Nucleus accumbens (tissue), 56 donors: ENCODE measurements at regions not wholly inside any gene's neighbourhood (a gene's known extent, or its start where the extent isn't known, plus 50 kb on each side); places are given as distances from the start of the nearest gene placed in this dataset.
A peak's percentile ranks its signal among the peaks of the same experiment; 100 is the strongest.

Experiments used
- DNase-seq, 56 donors: peaks; one replicate each; lab custom pipeline; 2025; lab: John Stamatoyannopoulos, UW

DNA sequence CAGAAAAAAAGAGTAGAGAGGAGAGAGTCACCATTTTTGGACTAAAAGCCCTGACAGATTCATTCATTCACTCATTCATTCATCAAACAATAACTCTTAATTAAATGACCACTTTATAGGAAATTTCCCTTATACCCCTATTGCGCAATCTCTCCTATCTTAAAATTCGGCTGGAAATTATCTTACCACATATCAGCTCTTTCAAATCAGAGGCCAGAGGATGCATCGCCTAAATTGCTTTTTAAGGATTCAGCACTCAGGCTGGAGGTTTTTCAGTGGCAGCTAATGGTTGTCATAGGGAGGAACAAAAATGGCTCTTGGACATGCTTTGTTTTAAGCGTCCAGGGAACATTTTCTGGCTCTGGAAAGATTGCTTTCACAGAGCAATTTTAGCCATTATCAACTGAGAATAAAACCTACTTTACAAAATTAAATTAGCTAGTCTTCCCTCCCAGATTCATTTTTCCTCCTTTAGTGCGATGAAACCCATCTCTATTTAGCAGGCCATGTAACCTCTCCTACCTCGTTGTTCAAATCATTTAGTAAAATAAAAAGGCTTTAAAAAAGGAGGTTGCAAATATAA is 115.2 kb downstream of the OLFM4 start:
- no peak for DNase-seq

DNA sequence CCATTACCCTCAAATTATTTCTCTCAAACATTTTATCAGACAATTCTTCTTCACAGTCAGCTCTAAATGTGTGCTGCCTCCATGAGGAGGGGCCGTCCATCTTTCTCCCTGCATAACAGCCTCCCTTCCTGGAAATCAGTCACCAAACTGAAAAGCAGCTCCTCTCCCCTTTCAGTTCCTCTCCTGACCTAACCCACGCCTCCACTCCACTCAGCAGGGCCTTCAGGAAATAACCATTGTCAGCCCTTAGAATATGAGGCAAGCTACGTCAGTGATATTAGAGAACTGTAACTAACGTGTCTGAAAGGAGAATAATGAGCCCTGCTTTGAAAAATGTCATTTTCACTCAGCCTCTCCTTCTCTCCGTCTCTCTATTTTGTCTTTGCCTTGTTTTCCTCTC is 116.2 kb downstream of the OLFM4 start:
- DNase-seq = no peak

DNA sequence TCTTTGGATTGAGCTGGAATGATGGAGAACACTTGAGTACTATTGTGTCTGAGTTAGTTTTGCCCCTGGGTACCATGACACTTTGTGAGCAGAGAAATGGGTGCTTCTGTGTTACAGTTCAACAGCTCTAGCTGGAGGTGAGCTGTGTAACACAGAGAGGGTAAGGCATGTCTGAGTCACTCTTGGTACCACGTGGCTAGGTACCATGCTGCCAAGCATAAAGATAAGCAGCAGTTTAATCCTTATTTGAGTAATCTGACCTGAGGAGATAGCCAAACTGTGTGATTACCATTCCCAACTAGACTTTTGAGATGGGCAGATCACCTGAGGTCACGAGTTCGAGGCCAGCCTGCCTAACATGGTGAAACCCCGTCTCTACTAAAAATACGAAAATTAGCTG is 122.0 kb downstream of the OLFM4 start:
- DNase-seq = no peak

DNA sequence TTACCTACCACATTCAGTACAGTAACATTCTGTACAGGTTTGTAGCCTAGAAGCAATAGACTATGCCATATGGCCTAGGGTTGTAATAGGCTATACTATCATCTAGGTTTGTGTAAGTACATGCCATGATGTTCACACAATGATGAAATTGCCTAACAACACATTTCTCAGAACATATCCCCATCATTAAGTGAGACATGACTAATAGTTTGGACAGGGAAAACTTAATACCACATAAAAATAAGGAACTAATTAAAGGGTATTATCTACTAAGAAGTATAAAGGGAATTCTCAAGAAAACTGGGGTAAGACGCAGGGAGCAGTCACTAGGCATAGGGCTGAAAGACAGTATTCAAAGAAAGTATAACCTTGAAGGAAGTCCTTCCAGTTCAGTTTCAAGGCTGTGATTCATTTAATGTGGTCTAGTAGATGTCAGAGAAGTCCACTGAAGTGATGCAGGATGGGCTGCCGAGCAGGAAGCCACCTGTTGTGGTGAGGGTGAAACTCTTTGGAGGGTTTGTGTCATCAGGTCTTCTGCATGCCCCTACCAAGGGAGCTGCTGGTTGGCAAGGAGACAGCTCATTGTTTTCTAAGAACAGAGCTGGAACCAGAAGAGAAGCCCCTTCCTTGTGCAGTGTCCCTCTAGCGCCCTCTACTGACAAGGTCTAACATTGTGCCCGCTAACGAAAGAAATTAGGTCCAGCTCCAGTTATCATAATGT is 122.9 kb downstream of the OLFM4 start:
- peak in 41 of 56 donors; percentile 1 to 69 (median 17) for DNase-seq

DNA sequence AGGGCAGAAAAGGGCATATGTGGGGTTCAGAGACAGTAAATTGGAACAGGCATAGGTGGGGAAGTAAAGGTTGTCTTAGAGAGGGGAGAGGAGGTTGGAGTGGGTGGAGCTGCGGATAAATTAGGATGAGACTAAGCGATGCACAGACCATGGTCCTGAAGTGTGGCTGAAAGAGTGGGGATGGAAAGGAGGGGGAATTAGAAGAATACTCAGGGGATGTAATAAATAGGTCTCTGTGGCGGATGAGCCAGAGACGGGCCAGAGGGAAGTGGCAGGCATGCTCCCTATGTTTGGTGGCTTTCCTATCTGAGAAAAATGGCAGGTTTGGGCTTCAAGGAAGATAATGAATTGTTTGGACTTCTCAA is 123.4 kb downstream of the OLFM4 start:
- DNase-seq = no peak

DNA sequence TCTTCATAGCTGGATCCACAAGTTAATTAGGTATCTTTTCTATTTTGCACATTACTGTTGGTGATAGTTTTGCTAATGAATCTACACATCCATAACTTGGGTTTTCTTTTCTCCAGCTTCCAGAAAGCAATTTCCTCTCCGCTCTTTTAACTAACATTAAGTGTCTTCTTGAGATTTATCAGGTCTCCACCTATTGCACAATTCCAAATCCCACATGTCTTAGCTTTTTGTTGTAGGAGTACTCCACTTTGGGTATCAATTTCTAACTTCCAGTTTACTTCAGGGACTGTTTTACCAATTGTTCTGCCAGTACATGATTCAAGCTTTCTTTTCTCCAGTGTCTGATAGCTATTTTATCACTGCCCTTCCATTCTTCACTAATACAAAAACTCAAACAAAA is 129.6 kb downstream of the OLFM4 start:
- no peak for DNase-seq

DNA sequence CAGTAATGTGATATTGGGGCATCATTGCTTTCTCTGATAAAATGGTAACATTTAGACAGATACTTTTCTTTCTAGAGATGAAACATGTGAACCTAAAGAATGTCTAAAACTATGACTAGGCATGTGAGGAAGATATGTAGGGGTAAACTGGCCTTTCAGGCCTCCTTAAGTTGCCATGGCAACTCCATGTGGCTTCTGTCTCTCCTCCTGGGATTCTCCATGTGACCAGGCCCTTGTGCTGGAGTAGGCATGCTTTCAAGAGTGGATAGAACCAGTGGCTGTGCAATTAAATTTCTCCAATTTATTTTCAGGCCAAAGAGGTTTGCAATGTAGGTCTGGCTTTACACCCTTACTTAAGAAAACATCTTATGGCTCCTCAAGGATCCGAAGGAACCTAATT is 130.8 kb downstream of the OLFM4 start:
- DNase-seq = no peak

DNA sequence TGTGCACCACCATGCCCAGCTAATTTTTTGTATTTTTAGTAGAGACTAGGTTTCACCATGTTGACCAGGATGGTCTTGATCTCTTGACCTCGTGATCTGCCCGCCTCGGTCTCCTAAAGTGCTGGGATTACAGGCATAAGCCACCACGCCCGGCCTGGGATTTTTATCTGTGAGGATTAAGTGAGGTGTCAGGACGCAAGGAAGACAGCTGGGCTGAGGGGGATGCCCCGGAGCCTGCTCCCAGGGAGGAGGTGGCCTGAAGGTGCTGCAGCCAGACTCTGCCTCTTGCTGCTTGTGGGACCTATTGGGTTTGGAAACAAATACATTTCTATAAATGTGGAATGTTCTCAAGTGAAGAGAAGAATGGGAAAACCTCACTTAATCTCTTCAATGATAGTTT is 131.6 kb downstream of the OLFM4 start:
- no peak for DNase-seq

DNA sequence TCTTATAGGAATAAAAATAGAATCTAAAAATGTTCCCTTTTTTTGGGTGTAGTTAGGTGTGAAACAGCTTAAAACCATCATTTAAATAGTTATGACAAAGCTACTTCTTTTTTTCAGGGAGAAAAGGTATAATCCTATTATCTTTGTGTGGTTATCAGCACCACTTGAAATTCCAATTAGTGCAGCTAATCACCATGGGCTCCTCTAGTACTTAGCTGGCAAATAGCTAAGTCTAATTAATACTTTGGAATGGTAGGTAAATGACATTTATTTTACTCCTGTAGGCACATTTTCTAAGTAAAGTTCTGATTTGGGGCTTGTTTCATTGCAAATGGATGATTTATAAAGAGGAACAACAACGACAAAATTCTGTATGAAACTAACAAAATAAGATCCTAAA is 132.6 kb downstream of the OLFM4 start:
- no peak for DNase-seq

DNA sequence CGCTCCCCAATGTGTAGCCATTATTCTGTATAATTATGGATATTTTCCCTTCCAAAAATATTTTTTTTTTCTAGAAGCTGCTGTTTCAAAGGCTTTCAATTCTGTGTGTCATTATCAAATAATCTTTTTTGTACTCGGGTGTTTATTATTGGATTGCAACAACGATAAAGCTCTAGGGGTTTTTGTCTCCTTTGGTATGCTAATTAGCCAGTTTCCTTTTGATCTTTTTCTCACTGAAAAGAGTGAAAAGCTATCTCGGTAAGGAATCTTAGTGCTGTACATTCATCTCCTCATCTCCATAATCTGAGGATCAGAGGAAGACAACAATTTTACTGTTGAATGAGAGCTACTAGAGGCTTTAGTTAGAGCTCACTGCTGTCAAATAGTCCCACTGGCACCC is 136.6 kb downstream of the OLFM4 start:
- no peak for DNase-seq

DNA sequence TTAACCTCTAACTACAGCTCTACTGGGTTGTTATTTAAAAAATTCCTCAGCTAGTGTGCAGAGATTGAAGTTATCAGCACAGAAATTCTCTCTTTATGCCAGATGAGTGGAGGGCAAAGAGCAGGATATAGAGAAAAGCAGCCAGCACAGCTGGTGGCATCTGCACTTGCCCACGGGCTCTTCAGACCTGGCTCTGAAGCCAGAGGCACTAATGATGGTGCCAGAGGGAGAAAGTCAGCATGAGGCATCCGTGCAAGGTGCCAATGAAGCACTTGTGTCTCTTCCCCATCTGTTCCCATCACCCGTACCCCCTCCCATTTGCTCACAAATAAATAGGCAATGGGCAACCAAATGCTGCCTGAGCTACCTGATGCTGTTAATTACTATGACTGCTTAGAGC is 138.9 kb downstream of the OLFM4 start:
- peak in 1 of 56 donors; percentile 1 for DNase-seq

DNA sequence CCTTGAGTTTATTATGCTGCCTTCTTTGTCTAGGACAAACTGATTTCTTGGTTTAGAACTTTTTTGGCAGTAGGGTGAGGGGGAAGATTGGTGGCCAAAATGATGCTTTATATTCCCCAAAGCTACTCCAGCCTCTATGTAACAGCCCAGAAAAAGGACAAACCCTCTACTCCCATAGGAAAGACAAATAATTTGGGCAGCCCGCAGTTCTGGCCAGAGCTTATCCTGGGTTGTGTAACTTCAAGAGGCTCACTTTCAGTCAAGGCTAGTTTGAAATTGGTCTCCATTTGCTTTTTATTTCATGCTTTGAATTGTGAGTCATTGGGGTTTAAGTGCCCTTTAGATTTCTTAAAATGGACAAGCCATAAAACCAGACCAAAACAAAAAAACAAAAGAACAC is 142.3 kb downstream of the OLFM4 start:
- no peak for DNase-seq

DNA sequence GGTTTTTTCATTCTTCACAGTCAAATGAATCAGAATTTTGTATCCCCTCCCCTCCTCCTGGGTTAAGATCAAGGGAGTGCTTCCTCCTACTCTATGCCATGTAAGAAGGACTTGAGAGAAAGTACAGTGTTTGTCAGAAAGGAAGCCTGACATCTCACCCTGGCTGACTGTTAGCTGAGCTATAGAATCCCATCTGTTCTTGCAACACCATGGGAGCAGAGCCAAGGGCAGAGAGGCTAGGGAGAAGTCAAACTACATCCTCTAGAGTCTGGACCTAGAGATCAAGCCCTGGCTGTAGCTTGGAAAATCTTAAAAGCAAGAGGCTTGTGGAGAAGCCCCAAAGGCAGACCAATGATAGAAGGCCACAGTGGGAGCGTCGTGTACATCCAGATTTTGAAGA is 145.9 kb downstream of the OLFM4 start:
- DNase-seq = no peak

DNA sequence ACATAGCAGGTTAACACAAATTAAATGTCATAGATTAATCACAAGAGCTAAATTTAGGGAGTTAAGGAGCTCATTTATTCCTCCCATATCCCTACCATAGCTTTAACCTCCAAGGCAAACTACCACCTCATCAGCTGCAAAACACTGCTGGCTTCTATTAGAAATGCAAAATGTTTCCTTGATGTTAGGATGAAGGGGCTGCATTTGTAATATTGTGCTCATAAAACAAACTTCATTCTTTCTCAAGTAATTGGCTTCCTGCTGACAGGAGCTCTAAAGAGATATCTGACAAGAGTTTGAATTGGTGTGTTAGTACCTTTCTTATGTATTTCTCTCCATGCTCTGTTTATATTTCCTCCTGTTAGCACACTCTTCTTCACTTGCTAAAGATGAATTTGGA is 152.1 kb downstream of the OLFM4 start:
- no peak for DNase-seq

DNA sequence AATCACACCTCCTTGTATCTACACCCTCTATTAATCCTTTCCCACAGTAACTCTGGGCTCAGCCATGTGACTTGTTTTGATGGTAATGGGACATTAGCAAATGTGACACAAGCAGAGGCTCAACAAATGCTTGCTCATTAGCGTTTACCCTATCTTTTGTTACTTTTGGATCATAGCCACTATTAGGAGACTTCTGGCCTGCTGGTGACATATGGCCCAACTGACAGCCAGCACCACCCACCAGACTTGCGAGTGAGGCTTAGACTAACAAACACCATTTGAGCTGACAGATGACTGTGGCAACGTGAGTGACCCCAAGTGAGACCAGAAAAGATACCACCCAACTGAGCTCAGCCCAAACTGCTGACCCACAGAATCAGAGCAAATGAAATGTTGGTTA is 154.1 kb downstream of the OLFM4 start:
- no peak for DNase-seq

DNA sequence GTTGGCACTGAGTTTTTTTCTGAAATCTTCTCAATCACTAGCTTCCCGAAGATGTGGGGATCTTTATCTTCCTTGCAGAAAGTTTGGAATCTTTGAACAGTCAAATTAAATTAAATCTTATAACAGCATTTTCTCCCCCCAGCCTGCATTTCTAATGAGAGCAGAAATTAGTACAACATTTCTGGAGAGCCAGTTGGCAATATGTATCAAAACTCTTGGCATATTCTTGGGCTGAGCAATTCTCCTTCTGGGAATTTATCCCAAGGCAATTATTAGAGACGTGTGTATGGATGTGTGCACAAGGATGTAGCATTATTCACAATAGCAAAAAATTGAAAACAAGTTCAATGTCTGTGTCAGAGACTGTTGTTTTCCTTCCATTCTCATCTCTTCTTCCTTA is 159.5 kb downstream of the OLFM4 start:
- DNase-seq = no peak

DNA sequence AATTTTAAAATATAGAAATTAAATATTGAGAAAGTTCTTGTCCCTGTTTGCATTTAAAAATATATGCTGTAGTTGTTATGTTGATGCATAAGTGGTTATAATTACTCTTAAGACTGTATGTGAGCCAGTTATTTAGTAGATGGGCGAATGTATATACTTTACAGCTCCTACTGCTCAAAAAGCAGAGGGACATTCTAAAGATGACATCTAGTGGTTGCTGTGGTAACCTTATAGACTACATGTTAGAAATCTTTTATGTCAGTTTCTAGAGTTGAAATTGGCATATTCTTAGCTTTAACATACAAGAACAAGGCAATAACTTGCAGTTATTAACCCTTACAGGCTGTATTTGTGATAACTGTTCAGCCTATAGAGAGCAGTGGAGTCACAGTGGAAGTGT is 160.5 kb downstream of the OLFM4 start:
- DNase-seq = no peak

DNA sequence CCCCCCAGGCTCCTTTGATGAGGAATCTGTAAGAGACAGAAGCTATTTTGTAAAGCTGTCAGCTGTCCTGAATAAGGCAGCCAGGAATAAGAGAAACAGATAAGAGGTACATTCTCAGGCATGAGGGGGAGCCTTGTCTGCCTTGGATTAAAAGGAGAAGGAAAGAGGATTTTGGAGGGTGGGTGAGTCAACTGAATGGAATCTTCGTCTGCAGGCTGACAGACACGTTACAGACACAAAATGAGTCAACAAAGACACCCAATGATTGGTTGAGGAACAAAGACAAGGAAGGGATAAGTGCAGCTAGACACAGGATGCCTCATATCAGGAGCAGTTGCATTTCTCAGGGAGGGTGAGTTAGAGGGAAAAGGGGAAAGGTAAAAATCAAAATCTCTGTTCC is 162.5 kb downstream of the OLFM4 start:
- peak in 5 of 56 donors; percentile 5 to 28 (median 18) for DNase-seq

DNA sequence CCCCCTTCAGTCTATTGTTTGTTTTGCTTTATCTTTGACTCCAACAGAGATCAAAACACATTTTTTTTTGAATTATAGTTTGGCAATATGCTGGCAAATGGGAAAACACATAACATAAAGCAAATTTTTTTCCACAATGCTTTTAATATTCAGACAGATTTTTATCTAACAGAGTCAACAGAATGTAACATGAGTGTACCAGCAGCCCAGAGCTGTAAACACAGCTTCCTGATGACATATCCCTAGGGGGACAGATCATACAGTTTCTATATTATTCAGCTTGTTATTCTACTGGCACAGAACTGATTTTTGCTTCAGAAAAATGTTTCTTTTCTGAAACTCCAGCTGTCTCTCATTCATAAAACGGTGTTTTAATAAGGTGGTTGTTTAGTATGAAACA is 168.8 kb downstream of the OLFM4 start:
- no peak for DNase-seq

DNA sequence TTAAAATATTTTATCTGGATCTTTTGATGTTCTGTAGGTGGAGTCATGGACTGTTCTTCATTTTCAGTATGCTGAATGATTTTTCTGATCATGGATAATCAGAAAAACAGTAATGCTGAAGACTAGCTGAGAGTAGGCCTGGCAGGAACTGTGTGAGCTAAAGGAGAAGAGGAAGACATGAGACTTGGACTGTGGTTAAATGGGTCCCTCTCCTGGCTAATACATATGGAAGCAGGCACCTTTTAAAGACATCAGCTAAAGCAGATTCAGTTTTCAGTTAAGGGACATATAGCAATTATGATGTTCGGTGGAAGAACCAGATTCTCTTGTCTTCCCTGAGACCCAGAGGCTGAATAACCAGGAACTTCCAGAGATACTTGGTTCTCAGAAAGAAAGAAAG is 169.4 kb downstream of the OLFM4 start:
- DNase-seq = no peak

DNA sequence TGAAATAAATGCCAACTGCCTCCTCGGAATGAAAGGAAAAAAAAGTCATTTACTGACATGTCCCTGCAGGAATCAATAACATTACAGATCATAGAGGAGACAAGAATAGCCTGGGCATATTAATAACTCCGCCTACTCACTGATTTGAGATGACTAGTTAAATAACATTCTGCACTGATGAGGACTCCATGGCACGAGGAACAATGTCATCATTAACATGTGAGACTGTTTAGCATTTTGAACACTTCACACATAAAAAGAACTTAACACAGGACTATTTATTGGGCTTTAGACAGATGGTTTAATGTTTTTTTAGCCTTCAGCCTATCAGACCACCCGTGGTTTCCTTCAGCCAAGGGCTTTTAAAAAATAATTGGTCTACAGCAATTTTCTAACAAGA is 170.1 kb downstream of the OLFM4 start:
- DNase-seq = no peak

DNA sequence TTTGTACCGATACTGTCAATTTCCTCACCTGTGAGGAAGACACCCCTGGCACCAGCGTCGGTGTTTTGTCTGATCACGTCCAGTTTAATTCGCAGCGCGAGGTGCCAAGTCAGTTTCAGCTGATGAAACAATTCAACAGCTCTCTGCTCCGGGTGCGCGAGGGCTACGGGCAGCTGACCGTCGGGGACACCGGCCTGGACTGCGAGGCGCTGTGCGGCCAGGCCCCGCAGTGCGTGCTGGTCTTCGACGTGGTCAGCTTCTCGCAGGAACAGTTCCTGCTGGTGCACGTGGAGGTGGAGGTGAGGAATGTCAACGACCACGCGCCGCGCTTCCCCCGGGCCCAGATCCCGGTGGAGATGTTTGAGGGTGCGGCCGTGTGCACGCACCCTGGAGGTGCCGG is 171.5 kb downstream of the OLFM4 start:
- DNase-seq = no peak
